ENCODE measurements at regions not wholly inside any gene's neighbourhood (a gene's known extent, or its start where the extent isn't known, plus 50 kb on each side); places are given as distances from the start of the nearest gene placed in this dataset.

DNA sequence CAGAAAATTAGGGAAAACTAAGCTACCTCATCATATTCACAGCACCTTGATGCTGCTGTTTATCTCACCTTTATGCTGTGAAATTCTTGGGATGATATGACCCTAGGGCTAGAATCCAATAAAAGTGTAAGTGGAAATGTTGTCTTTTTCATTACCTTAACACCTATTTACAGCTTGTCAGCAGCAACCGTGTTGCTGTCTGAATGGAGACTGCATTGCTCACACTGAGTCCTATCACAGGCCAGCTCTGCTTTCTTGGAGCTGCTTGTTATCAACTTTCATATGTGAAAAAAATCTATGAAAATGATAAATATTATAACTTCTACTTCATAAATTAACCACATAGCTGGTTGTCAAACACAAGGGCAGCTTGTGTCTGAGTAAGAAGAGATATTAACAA lies 789.5 kb downstream of the TECRL start:
- DNase-seq (ENCODE audit: low spot score), result no peak

DNA sequence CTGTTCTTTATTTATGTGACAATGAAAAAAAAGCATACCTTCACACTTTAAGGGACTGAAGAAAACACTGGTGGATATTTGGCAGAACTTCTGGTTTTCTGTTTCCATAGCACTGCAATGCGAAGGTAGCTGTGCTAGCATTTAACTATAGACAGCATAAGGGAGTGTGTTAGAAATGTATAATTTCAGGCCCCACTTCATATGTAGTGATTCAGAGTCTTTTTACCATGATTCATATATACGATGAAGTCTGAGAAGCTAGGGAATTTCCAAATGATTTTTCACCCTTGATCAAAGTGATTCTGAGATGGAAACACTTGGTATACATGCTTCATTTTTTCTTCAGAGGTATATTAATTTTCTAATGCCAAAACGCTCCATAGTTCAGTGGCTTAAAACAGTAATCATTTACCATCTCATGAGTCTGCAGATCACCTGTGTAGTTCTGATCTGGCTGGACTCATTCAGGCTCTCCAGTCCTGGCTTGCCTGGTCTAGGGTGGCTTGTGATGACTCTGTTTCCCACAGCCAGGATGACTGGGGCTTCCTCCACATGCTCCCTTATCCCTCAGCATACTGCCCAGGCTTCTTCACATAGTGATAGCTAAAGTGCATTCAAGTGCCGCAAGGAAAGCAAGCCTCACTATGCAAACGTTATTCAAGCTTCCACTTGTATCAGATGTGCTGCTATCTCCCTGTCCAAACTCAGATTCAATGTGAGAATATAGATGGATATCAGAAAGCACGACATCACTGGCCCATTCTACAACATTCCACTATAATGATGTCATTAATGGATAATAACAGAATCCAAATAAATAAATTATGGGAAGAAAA lies 790.1 kb downstream of the TECRL start:
- DNase-seq (ENCODE audit: low spot score), result no peak

DNA sequence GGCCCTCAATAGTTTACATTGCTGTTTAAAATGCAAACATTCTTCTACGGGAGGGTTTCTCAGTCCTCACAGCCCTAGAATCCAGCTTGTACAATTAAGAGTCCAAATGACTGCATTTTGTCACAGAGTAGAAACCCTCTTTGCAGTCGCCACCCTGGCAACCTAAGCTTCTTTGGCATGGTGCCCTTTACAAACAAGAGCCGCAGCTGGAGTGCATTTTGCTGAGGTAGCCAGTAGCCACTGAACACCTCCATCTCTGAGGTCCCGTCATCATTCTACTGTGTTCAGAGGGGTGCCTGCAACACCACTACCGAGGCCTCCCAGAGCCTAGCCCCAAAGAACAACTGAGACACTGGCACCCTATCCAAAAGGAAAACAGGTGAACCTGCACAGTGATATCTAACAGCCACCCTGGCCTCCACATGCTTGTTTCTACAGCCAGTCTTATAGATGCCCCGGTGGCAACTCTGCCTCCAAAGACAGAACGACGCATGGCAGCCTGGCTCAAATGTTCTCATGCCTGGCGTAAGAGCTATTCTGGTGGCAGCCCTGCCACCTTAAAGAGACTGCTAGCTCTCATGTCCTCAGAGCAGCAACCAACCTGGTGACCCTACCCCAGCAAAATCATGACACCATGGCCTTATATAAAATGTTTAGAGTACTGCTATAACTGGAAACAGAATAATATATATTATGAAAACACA lies 801.9 kb downstream of the TECRL start:
- no peak for DNase-seq (ENCODE audit: low spot score)

DNA sequence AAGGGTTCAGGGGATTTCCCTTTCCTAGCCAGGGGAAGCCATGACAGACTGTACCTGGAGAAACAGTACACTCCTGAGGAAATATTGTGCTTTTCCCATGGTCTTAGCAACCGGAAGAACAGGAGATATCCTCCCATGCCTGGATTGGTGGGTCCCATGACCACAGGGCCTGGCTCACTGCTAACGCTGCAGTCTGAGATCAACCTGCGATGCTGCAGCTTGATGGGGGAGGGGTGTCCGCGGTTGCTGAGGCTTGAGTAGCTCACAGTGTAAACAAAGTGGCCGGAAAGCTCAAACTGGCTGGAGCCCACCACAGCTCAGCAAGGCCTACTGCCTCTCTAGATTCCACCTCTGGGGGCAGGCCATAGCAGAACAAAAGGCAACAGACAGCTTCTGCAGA lies 819.5 kb downstream of the TECRL start:
- DNase-seq (ENCODE audit: low spot score), result no peak

DNA sequence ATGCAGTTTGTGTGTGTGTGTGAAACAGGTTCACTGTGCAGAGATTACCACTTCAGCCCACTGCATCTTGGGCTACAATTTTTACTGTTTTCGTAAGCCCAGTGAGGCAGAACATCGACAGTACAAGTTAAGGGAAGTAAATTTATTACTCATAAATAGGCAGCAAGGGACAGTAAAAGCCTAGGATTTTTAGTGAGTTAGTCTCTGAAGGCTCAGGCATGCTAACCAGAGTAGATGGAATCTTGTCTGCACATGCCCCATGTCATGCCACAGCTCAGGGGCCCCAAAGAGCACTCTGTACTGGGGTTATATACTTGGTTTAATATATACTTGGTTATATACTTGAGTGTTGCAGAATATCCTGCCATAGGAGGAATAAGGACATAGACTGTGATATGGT lies 825.7 kb downstream of the TECRL start:
- no peak for DNase-seq (ENCODE audit: low spot score)

DNA sequence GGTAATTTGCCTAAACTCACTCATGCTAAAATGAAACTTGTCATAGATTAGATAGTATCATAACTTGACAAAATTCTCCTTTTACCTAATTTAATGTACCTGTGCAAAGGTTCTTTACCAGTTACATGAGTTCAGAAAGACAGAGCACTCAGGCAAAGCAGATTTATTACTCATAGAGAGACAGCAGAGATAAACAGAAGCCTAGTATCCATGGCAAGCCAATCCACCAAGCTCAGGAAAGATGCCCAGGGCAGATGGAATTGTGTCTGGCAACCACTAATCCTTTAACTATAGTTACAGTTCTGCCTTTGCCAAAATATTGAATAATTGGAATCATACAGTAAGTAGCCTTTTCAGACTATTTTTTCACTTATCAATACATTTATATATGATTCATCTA lies 826.2 kb downstream of the TECRL start:
- peak; percentile 39 for DNase-seq (ENCODE audit: low spot score)

DNA sequence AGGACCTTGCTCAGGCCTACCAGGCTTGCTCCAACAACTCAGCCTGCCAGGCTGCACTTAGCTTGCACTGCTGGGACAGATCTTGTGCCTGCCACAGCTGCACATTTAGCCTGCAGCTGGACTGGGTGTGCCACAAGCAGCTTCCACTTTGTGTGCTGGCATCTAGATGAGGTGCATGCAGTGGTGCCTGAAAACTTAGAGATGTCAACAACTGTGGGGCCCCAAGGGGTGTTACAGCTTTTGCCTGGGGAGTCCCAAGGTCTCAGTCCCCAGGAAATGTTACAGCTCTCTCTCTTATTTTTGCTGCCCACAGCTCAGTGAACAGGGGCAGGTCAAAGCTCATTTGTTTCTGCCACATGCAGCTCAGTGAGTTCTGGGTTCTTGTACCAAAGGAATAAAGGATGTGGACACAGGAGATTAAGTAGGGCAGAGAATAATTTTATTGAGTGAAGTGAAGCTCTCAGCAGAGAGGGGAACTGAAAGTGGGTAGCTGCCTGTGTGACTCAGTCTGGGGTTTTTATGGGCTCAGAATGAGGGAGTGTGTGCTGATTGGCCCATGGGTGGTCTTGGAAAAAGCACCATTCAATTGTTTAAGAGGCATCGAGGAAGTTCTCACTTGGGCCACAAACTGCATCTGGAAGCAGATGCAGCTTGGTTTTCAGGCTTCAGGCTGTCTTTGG lies 828.3 kb downstream of the TECRL start:
- DNase-seq (ENCODE audit: low spot score), result no peak

DNA sequence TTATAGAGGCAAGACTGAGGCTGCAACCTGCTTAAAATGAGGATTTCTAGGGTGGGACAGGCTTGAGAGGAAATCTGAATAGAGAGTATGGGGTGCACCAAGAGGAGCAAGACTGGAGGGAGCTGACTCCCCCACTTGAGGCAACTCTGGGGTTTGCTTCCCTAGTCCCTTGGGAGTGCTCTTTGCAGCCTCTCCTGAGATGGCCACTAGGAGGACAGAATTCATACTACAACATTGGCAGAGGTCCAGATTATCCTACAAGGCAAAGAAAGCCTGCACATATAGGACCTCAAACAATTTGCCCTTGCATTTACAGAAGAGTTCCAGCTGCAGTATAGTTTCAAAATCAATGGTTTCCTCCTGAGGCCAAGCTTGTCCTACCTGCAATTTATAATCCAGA lies 830.9 kb downstream of the TECRL start:
- no peak for DNase-seq (ENCODE audit: low spot score)

DNA sequence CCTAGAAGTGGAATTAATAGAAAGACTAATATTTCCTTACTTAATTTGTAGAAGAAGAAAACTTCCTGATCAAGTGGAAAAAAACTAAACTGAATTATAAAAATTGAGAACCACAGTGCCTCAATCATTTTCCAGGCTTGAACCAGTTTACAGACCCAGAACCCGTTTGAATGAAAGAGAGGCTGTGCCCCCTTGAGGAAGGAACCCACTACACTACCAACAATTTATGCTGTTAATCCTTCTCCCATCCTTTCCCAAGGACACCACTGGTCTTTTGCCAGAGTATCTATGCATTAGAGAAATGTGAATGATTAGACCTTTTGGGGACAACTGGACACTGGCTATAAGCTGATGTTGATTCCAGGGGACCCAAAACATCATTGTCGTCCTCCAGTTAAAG lies 842.6 kb downstream of the TECRL start:
- DNase-seq (ENCODE audit: low spot score), result no peak

DNA sequence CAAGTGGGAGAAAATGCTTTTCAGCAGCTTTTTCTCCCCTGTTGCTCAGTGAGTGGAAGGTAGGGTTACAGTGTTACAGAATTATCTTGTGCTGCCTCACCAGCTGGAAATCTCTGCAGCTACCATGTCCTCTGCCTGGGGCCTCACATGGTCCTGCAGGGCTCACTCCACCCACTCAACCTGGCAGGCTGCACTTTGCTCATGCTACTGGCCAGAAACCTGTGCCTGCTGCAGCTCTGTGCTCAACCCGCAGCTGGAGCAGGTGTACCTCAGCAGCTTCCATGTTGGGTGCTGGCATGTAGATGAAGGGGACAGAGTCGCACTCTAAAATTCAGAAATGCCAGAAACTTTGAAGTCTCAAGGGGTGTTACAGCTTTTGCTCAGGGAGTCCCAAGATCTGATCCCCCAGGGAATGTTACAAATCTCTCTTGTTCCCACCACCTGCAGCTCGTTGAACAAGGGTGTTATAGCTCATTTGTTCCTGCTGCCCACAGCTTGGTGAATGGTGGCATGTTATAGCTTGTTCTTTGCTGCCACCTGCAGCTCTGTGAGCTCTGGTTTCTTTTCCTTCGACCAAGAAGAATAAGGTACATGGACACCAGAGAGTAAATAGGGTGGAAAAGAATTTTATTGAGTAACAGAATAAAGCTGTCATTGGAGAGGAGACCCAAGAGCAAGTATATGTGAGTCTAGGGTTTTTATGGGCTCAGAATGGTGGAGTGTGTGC lies 845.8 kb downstream of the TECRL start:
- DNase-seq (ENCODE audit: low spot score), result peak; percentile 8

DNA sequence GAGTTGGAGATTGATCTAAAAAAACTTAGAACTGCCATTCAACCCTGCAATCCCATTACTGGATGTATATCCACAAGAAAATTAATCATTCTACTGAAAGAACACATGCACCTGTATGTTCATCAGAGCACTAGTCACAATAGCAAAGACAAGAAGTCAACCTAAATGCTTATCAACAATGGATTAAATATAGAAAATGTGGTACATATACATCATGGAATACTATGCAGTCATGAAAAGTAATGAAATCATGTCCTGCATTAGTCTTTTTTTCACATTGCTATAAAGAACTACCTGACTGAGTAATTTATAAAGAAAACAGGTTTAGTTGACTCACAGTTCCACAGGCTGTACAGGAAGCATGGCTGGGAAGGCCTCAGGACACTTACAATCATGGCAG lies 850.5 kb downstream of the TECRL start:
- no peak for DNase-seq (ENCODE audit: low spot score)

DNA sequence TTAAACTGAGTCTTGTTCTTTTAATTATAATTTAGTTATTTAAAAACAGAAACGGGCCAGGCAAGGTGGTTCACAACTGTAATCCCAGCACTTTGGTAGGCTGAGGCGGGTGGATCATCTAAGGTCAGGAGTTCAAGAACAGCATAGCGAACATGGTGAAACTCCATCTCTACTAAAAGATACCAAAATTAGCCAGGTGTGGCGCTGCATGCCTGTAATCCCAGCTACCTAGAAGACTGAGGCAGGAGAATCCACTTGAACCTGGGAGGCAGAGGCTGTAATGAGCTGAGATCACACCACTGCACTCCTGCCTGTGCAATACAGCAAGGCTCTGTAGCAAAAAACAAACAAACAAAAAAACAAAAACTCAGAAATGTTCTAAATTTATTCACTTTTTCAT lies 852.9 kb downstream of the TECRL start:
- no peak for DNase-seq (ENCODE audit: low spot score)

DNA sequence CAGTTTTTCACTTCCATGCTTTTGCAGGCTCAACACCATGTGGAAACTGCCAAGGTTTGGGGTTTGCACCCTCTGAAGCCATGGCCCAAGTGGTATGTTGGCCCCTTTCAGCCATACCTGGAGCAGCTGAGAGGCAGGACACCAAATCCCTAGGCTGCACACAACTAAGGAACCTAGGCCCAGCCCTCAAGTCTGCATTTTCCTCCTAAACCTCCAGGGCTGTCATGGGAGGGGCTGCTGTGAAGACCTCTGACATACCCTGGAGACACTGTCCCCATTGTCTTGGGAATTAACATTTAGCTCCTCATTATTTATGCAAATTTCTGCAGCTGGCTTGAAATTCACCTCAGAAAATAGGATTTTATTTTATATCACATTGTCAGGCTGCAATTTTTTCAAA lies 856.1 kb downstream of the TECRL start:
- DNase-seq (ENCODE audit: low spot score), result no peak

DNA sequence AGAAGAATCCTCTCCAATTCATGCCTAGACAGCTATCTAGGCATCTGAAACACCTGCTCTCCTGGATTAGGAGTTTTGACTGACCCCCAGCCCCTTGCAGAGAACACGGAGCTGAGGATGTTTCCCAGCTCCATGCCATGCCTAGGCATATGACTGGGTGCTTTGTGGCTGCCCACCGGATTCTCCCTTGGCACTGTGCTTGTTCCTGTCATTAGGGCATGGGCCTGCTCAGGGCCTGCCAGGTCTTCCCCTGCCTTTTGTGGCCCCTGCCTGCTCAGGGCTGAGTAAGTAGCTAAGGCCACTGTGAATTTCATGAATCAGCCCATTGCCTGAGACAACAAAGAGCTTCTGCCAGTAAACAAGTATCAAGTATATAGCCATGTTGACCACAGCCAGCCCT lies 867.4 kb downstream of the TECRL start:
- no peak for DNase-seq (ENCODE audit: low spot score)

DNA sequence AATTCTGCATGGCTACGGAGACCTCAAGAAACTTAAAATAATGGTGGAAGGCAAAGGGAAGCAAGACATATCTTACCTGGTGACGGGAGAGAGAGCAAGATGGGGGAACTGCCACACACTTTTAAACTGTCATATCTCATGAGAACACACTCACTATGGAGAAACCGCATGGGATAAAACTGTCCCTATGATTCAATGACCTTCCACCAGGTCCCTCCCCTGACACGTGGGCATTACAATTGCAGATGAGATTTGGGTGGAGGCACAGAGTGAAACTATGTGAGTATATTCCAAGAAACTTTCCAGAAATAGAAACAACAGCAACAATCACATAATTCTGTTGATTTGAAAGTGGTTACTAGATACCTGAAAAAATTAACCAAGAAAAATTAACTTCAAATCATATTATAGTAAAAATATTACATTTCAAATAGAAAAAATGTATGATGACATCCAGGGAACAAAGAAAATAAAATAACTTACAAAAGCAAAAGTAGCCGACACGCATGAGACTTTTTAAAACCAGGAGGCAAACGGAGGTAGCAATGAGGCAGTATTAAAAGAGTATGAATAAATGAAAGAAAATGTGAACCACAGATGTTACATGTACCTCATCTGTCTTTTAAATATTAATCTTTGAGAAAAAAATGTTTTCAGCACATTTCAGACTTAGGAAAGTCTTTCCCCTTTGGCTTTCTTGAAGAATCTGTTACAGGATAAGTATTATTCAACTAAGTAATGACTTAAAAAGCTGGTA lies 879.5 kb downstream of the TECRL start:
- DNase-seq (ENCODE audit: low spot score), result no peak

DNA sequence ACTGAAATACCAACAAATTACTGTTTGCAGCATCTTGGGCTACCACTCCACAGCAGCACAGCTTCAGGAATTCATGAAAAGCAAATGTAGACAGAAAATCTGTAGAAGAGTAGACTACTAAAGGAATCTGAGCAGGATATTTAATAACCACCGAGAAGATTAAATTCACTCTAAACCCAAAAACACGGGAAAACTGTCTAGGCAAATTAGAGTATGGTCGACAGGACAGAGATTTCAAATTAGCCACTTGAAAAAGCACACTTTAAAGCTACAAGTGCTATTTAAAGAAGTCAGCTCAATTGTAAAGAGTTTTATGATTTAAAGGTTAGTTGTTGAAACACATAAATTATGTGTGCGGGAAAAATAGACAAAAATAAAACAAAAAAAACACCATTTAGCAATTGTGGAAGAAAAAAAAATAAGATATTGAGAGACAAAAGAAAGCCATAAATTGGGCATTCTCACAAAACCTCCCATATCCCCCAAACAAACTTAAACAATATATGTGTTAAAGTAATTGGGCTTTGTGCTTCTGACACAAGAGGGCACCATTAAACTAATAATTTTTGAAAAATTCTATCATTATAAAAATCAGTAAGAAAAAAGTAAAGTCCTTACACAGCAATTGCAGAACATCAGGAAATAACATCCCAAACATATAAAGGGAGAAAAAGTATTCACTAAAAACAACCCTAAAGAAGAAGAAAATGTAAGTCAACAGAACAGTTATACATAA lies 880.8 kb downstream of the TECRL start:
- DNase-seq (ENCODE audit: low spot score), result no peak

DNA sequence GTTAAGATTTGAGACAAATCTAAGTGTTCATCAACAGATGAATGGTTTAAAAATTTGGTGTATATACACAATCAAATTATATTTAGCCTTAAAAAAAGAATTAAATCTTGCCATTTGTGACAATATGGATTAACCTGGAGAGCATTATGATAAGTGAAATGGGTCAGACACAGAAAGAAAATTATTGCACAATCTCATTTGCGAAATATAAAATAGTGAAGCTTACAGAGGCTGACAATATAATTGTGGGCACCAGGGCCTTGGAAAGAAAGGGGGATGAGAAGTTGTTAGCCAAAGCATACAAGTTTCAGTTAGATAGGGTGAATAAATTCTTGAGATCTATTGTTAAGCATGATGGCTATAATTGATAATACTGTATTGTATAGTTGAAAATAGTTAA lies 883.0 kb downstream of the TECRL start:
- no peak for DNase-seq (ENCODE audit: low spot score)

DNA sequence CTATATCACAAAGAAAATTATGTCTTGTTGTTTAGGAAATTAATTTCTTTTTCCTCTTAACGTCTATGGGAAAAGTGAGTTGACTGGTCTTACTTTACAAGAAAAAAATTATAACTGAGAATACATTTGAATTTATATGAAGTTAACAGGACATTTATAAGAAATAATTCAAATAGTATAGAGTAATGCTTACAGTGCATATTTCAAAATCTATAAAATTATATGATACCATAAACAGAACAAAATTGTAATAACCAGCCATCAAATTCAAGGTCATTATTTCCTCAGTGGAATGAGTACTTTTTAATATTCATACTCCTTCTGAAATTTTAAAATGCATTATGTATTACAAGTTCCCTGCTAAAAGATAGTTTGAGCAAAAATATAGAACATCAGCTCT lies 884.5 kb downstream of the TECRL start:
- no peak for DNase-seq (ENCODE audit: low spot score)

DNA sequence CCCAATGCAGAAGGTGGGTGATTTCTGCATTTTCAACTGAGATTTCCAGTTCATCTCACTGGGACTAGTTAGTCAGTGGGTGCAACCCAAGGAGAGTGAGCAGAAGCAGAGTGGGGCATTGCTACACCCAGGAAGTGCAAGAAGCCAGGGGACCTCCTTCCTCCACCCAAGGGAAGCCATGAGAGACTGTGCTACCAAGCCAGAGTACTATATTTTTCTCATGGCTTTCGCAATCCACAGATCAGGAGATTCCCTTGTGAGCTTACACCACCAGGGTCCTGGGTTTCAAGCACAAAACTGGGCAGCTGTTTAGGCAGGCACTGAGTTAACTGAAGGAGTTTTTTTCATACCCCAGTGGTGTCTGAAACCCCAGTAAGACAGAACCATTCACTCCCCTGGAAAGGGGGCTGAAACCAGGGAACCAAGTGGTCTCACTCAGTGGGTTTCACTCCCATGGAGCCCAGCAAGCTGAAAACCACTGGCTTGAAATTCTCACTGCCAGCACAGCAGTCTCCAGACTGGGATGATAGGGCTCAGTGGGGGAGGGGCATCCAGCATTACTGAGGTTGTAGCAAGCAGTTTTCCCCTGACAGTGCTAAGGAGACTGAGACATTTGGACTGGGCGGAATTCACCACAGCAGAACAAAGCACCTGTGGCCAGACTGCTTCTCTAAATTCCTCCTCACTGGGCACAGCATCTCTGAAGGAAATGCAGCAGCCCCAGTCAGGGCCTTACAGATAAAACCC lies 903.4 kb downstream of the TECRL start:
- no peak for DNase-seq (ENCODE audit: low spot score)

DNA sequence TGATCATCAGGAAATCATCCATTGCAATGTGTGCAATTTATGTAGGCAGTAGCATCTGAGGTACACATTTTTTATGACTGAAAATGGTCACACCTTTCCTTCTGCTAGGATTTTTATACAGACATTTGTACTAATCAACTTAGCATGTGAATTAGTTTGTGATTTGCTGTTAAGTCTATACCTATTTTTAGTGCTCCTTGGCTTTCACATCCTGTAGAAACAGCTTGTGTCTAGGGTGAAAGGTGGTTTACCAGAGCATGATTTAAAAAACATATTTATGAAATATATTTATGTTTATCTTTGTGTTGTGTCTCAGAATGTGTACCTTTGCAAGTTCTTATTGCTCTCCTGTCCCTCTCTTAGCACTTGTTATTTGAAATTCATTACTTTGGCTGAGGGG lies 916.0 kb downstream of the TECRL start:
- no peak for DNase-seq (ENCODE audit: low spot score)
